Mesenchymal stem cell (in vitro differentiated cells and primary cell): ENCODE measurements at regions not wholly inside any gene's neighbourhood (a gene's known extent, or its start where the extent isn't known, plus 50 kb on each side); places are given as distances from the start of the nearest gene placed in this dataset.

Experiments
- DNase-seq: peaks from one replicate; pipeline ENCODE4 v3.0.0-alpha.2; 2013
- H2AFZ ChIP-seq: one replicate; pipeline ENCODE4 v1.6.1; 2013; ENCODE audit warnings: low read depth, mild to moderate bottlenecking, control low read depth, inconsistent platforms, low read length, moderate library complexity
- H2AK5ac ChIP-seq: 2 replicates; pipeline ENCODE4 v1.6.1; 2013; ENCODE audit warnings: low read length, moderate library complexity, mild to moderate bottlenecking, inconsistent platforms; ENCODE audit not compliant: severe bottlenecking
- H2BK120ac ChIP-seq: one replicate; pipeline ENCODE4 v1.6.1; 2013; ENCODE audit warnings: low read depth, mild to moderate bottlenecking, inconsistent platforms, low read length, moderate library complexity
- H2BK12ac ChIP-seq, 2 experiments: one replicate each; pipeline ENCODE4 v1.6.1; 2013; ENCODE audit warnings: inconsistent platforms in 2 of 2, low read length in 2 of 2, mild to moderate bottlenecking in 2 of 2, moderate library complexity in 2 of 2, control low read depth in 1 of 2
- H2BK15ac ChIP-seq: one replicate; pipeline ENCODE4 v1.6.1; 2013; ENCODE audit warnings: mild to moderate bottlenecking, low read depth, inconsistent platforms; ENCODE audit not compliant: poor library complexity, severe bottlenecking
- H2BK5ac ChIP-seq: 2 replicates; pipeline ENCODE4 v1.6.1; 2013; ENCODE audit warnings: low read depth, mild to moderate bottlenecking, low read length, control low read depth, inconsistent platforms; ENCODE audit not compliant: poor library complexity, severe bottlenecking
- H3K14ac ChIP-seq, 2 experiments: one replicate each; pipeline ENCODE4 v1.6.1; 2013; ENCODE audit warnings: inconsistent platforms in 2 of 2, low read length in 2 of 2, control low read depth in 1 of 2, mild to moderate bottlenecking in 1 of 2, moderate library complexity in 1 of 2
- H3K18ac ChIP-seq, 2 experiments: one replicate each; pipeline ENCODE4 v1.6.1; 2013; ENCODE audit warnings: inconsistent platforms in 2 of 2, low read length in 2 of 2, control low read depth in 1 of 2, low read depth in 1 of 2, mild to moderate bottlenecking in 1 of 2
- H3K23ac ChIP-seq, 2 experiments: one replicate each; pipeline ENCODE4 v1.6.1; 2013; ENCODE audit warnings: inconsistent platforms in 2 of 2, low read length in 2 of 2, mild to moderate bottlenecking in 2 of 2, moderate library complexity in 2 of 2, control low read depth in 1 of 2
- H3K27ac ChIP-seq: 2 replicates; pipeline ENCODE4 v1.5.1; 2013; ENCODE audit warnings: mild to moderate bottlenecking, moderate library complexity, low read length, control low read depth, inconsistent platforms; ENCODE audit not compliant: poor library complexity, severe bottlenecking
- H3K27me3 ChIP-seq, 2 experiments: 2 replicates each; pipeline versions ENCODE4 v1.6.1 to v1.7.0; 2013; ENCODE audit warnings: low read length in 2 of 2, mild to moderate bottlenecking in 2 of 2, moderate library complexity in 2 of 2, control low read depth in 1 of 2, inconsistent platforms in 1 of 2; ENCODE audit not compliant: control insufficient read depth in 1 of 2, insufficient read depth in 1 of 2
- H3K36me3 ChIP-seq, 2 experiments: 2 replicates each; pipeline versions ENCODE4 v1.6.1 to v1.7.0; 2013; ENCODE audit warnings: low read length in 2 of 2, control low read depth in 1 of 2, inconsistent platforms in 1 of 2, low read depth in 1 of 2, mild to moderate bottlenecking in 1 of 2; ENCODE audit not compliant: insufficient read depth in 2 of 2, control insufficient read depth in 1 of 2
- H3K4ac ChIP-seq, 2 experiments: one replicate each; pipeline ENCODE4 v1.6.1; 2013; ENCODE audit warnings: inconsistent platforms in 2 of 2, low read length in 2 of 2, mild to moderate bottlenecking in 2 of 2, moderate library complexity in 2 of 2, control low read depth in 1 of 2, low read depth in 1 of 2
- H3K4me1 ChIP-seq: 2 replicates; pipeline ENCODE4 v1.6.1; 2013; ENCODE audit warnings: low read depth, low read length, control low read depth; ENCODE audit not compliant: control insufficient read depth, insufficient read depth
- H3K4me2 ChIP-seq: 2 replicates; pipeline ENCODE4 v1.6.1; 2013; ENCODE audit warnings: low read length, mild to moderate bottlenecking, inconsistent platforms; ENCODE audit not compliant: poor library complexity, severe bottlenecking
- H3K4me3 ChIP-seq, 2 experiments: 2 replicates each; pipeline versions ENCODE4 v1.5.1 to v1.7.0; 2013; ENCODE audit warnings: low read length in 2 of 2, mild to moderate bottlenecking in 2 of 2, control low read depth in 1 of 2, low read depth in 1 of 2; ENCODE audit not compliant: insufficient read depth in 1 of 2
- H3K79me1 ChIP-seq: replicated peaks from 2 replicates; pipeline ENCODE4 v1.6.1; 2013; ENCODE audit warnings: mild to moderate bottlenecking, control low read depth, low read length, inconsistent platforms; ENCODE audit not compliant: poor library complexity, severe bottlenecking
- H3K9ac ChIP-seq: 2 replicates; pipeline ENCODE4 v1.7.0; 2013; ENCODE audit warnings: mild to moderate bottlenecking, low read length, moderate library complexity
- H3K9me3 ChIP-seq: 2 replicates; pipeline ENCODE4 v1.7.0; 2013; ENCODE audit warnings: mild to moderate bottlenecking, low read length; ENCODE audit not compliant: control insufficient read depth
- H4K8ac ChIP-seq: one replicate; pipeline ENCODE4 v1.6.1; 2013; ENCODE audit warnings: inconsistent platforms, mild to moderate bottlenecking, low read length, moderate library complexity
- H4K91ac ChIP-seq: one replicate; pipeline ENCODE4 v1.6.1; 2013; ENCODE audit warnings: mild to moderate bottlenecking, low read length, inconsistent platforms
- WGBS: methylation state at CpG from one replicate; pipeline ENCODE4 v1.1.7; 2013; ENCODE audit warnings: mixed read lengths; 5-methylcytosine and 5-hydroxymethylcytosine counted together

DNA sequence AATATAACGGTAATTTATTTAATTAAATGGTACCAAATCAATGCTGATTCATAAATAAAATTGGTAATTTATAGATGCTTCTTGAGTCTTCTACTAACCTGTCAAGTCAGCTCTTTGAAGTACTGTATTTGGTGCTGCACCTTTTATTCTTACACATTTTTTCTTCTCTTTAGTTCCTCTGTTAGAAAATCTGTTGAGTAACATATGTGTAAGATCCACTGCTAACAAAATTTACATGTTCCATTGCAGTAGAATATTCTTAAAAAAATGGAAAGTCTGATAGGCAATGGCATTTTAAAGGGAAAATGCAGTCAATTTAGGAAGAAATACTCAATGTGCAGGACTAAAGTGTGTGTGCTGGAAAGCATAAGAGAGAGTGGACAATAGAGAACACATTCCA lies 936.6 kb downstream of the ZPLD1 start:
- no peak overlapping the region for H2AK5ac ChIP-seq
- H3K79me1 ChIP-seq = no peaks in the 10 kb centered on the region
- H2BK12ac ChIP-seq = no peak overlapping the region
- no peaks in the 10 kb centered on the region for H3K9me3 ChIP-seq
- H3K18ac ChIP-seq = no peak overlapping the region
- no peak overlapping the region for H3K4me2 ChIP-seq
- H3K27ac ChIP-seq = no peak overlapping the region
- no peaks in the 10 kb centered on the region for H3K36me3 ChIP-seq
- no peak overlapping the region for H3K9ac ChIP-seq
- H3K4me3 ChIP-seq = no peak overlapping the region
- no peak overlapping the region for H2BK120ac ChIP-seq
- no peak overlapping the region for H2AFZ ChIP-seq
- no CpG with 5 or more reads among the region's 1 CpG for WGBS
- H4K8ac ChIP-seq = no peak overlapping the region
- no peak overlapping the region for H3K4ac ChIP-seq
- DNase-seq = no peak
- no peak overlapping the region for H3K14ac ChIP-seq
- H4K91ac ChIP-seq = no peak overlapping the region
- no peaks in the 10 kb centered on the region for H3K4me1 ChIP-seq
- no peak overlapping the region for H2BK5ac ChIP-seq
- H3K23ac ChIP-seq = no peak overlapping the region
- H2BK15ac ChIP-seq = no peak overlapping the region
- H3K27me3 ChIP-seq = no peaks in the 10 kb centered on the region

GRCh38 chr3:103372031-103372430 lies 937.2 kb downstream of the ZPLD1 start:
- H2BK12ac ChIP-seq = no peak overlapping the region
- no peak overlapping the region for H2BK15ac ChIP-seq
- no peak overlapping the region for H3K9ac ChIP-seq
- no peak overlapping the region for H2BK120ac ChIP-seq
- no peak overlapping the region for H3K27ac ChIP-seq
- H3K4ac ChIP-seq = no peak overlapping the region
- H3K23ac ChIP-seq = no peak overlapping the region
- no peaks in the 10 kb centered on the region for H3K36me3 ChIP-seq
- H3K4me1 ChIP-seq = no peaks in the 10 kb centered on the region
- H2AK5ac ChIP-seq = no peak overlapping the region
- H3K14ac ChIP-seq = no peak overlapping the region
- DNase-seq = no peak
- no peaks in the 10 kb centered on the region for H3K79me1 ChIP-seq
- H3K18ac ChIP-seq = no peak overlapping the region
- H2AFZ ChIP-seq = no peak overlapping the region
- WGBS = no CpG with 5 or more reads among the region's 3 CpGs
- H4K8ac ChIP-seq = no peak overlapping the region
- no peak overlapping the region for H4K91ac ChIP-seq
- no peak overlapping the region for H3K4me3 ChIP-seq
- H2BK5ac ChIP-seq = no peak overlapping the region
- H3K27me3 ChIP-seq = no peaks in the 10 kb centered on the region
- H3K4me2 ChIP-seq = no peak overlapping the region
- no peaks in the 10 kb centered on the region for H3K9me3 ChIP-seq

- Histone ChIP-seq H3K9ac (no peak overlapping the region), H3K27ac (no peak overlapping the region), H3K36me3 (no peaks in the 10 kb centered on the region), H4K8ac (no peak overlapping the region), H3K4me1 (no peaks in the 10 kb centered on the region), H3K14ac (no peak overlapping the region), H2BK5ac (no peak overlapping the region), H2AK5ac (no peak overlapping the region), H3K23ac (no peak overlapping the region), H3K9me3 (no peaks in the 10 kb centered on the region), H3K27me3 (no peaks in the 10 kb centered on the region), H2AFZ (no peak overlapping the region), H3K79me1 (no peaks in the 10 kb centered on the region), H3K18ac (no peak overlapping the region), H2BK15ac (no peak overlapping the region), H3K4me3 (no peak overlapping the region), H4K91ac (no peak overlapping the region), H2BK120ac (no peak overlapping the region), H3K4ac (no peak overlapping the region), H3K4me2 (no peak overlapping the region), H2BK12ac (no peak overlapping the region)
- DNase-seq = no peak
Measured at GRCh38 chr3:103380391-103380790, 945.6 kb downstream of the ZPLD1 start.

- WGBS = no CpG with 5 or more reads among the region's 5 CpGs
- no peak overlapping the region for H2BK5ac ChIP-seq
- H2BK12ac ChIP-seq = no peak overlapping the region
- H2AFZ ChIP-seq = no peak overlapping the region
- H3K9ac ChIP-seq = no peak overlapping the region
- H3K4me3 ChIP-seq = no peak overlapping the region
- H2AK5ac ChIP-seq = no peak overlapping the region
- H3K4me1 ChIP-seq = no peaks in the 10 kb centered on the region
- H3K9me3 ChIP-seq = no peaks in the 10 kb centered on the region
- H3K27me3 ChIP-seq = no peaks in the 10 kb centered on the region
- H4K91ac ChIP-seq = no peak overlapping the region
- DNase-seq = no peak
- H3K36me3 ChIP-seq = no peaks in the 10 kb centered on the region
- no peak overlapping the region for H4K8ac ChIP-seq
- H3K79me1 ChIP-seq = no peaks in the 10 kb centered on the region
- H3K4ac ChIP-seq = no peak overlapping the region
- no peak overlapping the region for H3K27ac ChIP-seq
- H2BK15ac ChIP-seq = no peak overlapping the region
- H3K4me2 ChIP-seq = no peak overlapping the region
- no peak overlapping the region for H3K18ac ChIP-seq
- no peak overlapping the region for H2BK120ac ChIP-seq
- no peak overlapping the region for H3K14ac ChIP-seq
- H3K23ac ChIP-seq = no peak overlapping the region
Measured at GRCh38 chr3:103381296-103382079, 946.7 kb downstream of the ZPLD1 start.
